SW480 (cell line): ENCODE measurements at regions not wholly inside any gene's neighbourhood (a gene's known extent, or its start where the extent isn't known, plus 50 kb on each side); places are given as distances from the start of the nearest gene placed in this dataset.
"Not testable (repeated sequence)": the region's sequence is repeated elsewhere in the genome, so short reads cannot be mapped to it uniquely, and the experiment has no call there.

Experiments
- DNase-seq: peaks from one replicate; pipeline ENCODE4 v3.0.0-alpha.2; 2016; ENCODE audit warnings: low spot score

DNA sequence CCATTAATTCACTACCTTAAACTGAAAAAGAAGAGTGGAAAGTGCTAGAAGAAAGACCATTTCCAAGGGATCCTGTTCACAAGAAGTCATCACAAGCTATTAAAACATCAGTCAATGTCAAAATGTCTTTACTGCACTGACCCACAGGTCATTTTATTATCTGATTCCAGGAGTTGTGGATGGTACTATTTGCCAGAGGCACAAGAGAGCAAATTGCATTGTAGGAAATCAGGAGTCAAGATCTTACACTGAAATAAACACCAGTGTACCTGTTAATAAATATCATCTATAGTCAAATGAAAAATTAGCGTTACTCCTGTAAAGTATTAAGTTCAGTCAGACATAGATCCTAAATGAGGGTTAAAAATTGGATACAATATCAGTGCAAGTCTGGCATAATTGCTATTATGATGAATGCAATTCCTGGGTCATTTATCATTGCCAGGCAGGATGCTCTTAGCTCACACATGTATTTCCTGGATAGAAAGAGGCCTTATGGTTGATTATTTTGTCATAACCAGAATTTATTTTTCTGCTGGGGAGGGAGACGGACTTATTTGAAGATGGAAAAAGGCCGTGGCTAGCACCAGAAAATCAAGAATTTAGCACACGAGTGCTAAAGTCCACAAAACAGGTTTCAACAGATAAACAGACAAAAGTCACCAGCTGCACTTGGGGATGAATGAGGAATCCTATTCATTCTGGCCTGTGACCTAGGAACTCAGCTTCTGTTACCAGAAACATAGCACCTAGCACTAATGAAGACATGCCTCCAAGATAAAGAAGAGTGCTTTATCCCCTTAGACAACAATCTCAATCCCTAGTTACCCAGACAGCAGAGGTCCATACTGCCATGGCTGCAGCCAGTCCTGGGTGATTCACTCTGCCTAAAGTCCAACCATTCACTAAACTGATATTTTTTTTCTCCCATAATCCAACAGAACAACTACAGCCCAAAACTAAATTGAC, 683.1 kb upstream of the POM121L12 start:
- DNase-seq = no peak

DNA sequence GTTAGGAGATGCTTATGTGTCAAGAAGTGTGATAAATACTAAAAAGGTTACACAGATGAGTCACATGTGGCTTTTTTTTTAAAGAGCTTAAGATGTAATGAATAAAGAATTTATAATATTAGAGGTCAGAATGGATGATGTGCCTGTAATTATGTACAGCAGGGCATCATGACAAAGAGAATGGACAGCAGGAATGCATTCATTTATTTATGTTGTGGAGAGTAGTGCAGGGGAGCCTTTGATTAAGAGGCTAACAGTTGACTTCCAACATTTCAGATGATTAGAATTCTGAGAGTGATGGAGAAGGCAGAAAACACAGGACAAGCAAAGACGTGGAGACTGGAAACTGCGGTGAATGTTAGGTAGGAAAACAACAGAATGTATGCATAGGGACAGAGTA, 691.4 kb upstream of the POM121L12 start:
- DNase-seq = no peak

DNA sequence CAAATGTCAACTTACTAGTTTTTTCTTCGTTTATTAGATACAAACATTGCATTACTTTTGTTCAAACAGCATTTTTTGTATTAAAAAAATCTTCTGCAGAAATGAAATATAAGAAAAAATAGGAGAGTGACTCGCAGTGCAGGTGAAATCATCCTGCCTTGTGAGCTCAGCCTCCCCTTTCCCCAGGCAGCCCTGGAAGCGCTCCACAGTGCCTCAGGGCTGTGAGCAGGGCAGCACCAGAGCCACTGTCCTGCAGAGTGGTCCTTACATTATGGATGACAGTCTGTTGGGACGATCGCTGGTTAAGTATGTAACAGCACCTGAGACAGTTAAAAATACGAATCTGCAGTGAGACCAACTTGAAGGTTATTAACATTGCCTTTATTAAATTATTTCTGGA, 695.4 kb upstream of the POM121L12 start:
- DNase-seq = no peak

DNA sequence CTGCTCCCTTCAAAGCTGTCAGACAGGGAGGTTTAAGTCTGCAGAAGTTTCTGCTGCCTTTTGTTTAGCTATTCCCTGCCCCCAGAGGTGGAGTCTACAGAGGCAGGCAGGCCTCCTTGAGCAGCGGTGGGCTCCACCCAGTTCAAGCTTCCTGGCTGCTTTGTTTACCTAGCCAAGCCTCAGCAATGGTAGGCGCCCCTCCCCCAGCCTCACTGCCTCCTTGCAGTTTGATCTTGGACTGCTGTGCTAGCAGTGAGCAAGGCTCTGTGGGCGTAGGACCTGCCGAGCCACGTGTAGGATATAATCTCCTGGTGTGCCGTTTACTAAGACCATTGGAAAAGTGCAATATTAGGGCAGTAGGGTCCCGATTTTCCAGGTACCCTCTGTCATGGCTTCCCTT, 707.1 kb upstream of the POM121L12 start:
- DNase-seq = not testable (repeated sequence)

DNA sequence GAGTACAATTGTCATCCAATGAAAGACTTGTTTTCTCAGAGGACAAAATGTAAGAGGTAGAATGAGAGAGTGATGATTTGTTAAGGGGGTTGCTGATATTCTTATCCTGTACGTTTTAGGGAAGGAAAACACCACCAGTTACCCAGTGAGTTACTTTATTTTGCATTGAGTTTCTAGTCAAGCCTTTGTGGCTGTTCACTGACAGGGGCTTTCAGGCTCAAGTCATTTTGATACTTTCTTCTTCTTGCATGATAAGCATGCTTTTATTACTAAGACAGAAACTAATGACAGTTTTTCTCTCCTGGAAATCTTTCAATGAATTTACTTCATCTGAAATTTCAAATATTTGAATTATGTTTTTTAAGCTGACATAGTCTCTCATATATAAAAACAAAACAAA, 710.2 kb upstream of the POM121L12 start:
- DNase-seq = no peak

DNA sequence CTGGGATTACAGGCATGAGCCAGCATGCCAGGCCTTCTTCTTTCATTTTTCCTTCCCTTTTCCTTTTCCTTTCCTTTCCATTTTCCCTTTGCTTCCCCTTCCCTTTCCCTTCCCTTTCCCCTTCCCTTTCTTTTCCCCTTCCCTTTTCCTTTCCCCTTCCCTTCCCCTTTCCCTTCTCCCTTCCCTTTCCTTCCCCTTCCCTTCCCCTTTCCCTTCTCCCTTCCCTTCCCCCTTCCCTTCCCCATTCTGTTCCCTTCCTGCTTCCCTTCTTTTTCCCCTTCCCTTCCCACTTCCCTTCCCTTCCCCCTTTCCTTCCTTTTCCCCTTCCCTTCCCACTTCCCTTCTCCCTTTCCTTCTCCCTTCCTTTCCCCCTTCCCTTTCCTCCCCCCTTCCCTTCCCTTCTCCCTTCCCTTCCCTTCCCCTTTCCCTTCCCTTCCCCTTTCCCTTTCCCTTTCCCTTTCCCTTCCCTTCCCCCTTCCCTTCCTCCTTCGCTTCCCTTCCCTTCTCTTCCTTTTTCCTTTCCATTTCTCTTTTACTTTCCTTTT, 712.2 kb upstream of the POM121L12 start:
- no peak for DNase-seq

DNA sequence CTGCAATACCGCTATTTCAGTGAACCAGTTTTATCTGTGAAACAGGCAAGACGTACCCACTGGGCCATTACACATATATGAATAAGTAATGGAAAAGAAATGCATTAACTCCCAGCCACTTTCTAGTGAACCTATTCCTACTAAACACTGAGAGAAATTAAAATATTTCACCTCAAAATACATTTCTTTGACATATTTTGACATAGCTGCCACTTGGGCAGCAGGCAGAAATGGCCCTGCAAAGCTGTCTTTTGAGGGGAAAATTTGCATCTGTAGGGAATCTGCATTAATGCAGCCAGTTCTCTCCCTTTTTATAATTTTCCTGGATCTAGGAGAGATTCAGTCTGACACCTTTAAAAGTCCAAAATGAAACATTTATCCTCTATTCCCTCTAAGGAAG, 714.8 kb upstream of the POM121L12 start:
- DNase-seq = no peak

DNA sequence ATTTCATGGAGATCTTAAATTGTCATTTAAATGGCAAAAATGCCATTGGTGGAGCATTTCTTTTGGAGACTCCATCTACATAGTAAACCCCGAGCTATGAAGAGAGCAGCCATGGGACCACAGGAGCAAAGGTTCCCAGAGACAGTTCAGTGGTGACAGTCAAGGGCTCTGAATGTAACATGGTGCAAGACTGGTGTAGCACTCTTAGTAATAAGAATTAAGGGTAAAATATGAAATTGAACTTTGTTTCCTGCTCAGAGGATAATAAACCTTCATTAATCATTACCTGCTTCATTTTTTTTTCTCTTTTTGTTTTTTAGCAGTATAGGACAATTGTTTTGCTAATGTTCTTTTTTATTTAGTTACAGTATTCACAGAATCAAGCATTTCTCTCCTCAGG, 717.5 kb upstream of the POM121L12 start:
- DNase-seq = no peak

DNA sequence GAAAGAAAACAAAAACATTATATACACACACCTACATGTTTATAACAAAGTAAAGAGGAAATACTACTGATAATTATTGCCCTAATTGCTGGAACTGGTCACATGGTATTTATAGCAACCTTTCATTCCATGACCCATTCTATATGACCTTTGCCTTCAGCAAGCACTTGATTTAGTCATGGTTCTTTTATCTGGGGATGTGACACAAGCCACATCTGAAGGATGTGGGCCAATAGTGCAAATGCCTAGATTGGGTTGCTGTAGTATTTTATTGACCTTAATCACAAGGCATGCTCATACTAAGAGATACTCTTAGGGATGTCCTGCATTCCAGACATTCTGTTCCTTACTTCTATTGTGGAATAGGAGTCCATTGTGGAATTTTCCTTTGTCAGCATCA, 723.5 kb upstream of the POM121L12 start:
- DNase-seq = peak; percentile 95

DNA sequence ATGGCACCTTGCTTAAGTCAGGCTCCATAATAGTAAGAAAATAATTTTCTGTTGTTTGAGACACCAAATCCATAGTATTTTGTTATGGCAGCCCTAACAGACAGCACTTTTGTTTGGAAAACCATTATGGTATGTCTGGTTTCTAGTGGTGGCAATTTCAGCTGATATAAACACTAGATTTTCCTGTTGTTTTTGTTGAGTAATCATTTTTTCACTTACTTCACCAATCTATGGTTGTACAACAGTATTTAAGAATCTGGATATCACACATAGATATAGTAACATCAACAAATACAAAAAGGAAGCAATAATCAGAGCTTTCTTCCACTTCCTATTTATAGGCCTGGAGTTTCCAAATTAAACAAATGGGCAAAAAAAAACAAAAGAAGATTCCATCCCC, 725.8 kb upstream of the POM121L12 start:
- DNase-seq = no peak

DNA sequence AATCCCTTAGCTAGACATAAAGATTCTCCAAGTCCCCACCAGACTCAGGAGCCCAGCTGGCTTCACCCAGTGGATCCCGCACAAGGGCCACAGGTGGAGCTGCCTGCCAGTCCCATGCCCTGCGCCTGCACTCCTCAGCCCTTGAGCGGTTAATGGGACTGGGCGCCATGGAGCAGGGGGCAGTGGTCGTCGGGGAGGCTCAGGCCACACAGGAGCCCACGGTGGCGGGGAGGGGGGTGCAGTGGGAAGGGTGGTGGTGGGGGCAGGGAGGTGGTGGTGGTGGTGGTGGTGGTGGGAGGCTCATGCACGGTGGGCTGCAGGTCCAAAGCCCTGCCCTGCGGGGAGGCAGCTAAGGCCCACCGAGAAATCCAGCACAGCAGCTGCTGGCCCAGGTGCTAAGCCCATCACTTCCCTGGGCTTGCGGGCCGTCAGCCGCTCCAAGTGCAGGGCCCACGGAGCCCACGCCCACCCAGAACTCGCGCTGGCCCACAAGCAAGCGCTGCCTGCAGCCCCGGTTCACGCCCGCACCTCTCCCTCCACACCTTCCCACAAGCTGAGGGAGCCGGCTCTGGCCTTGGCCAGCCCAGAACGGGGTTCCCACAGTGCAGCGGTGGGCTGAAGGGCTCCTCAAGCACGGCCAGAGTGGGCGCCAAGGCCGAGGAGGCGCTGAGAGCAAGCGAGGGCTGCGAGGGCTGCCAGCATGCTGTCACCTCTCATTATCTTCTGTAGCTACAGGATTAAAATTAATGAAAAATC, 732.5 kb upstream of the POM121L12 start:
- no peak for DNase-seq

DNA sequence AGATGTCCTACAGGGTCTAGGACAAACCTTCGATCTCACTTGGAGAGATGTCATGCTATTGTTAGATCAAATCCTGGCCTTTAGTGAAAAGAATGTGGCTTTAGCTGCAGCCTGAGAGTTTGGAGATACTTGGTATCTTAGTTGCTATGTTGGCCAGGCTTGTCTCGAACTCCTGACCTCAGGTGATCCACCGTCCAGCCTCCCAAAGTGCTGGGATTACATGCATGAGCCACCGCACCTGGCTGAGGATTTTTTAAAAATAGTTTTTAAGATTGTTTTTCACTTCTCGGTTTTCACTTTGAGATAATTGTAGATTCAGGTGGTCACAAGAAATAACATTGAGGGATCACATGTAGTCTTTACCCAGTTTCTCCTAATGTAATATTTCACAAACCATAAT, 738.3 kb upstream of the POM121L12 start:
- no peak for DNase-seq

DNA sequence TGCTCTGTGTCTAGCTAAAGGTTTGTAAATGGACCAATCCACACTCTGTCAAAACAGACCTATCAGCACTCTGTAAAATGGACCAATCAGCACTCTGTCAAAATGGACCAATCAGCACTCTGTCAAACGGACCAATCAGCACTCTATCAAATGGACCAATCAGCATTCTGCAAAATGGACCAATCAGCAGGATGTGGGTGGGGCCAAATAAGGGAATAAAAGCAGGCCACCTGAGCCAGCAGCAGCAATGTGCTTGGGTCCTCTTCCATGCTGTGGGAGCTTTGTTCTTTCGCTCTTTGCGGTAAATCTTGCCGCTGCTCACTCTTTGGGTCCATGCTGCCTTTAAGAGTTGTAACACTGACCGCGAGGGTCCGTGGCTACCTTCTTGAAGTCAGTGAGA, 740.5 kb upstream of the POM121L12 start:
- DNase-seq = no peak

DNA sequence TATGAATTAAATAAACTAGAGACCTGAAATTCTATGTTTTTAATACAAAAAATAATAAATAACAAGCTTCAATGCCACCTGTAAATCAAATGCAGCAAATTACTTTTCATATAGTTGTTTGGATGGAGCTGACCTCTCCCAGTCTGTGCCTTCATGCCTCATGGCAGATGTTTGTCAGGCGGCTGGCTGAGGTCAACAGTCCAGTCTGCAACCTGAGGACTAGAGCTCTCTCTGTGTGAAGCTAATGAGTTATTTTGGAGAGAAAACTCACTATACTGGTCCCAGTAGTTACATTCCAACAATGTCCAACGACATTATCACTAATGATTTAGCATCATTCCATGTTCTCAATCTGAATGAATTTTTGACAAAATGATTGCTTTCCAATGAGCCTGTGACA, 746.2 kb upstream of the POM121L12 start:
- DNase-seq = no peak

DNA sequence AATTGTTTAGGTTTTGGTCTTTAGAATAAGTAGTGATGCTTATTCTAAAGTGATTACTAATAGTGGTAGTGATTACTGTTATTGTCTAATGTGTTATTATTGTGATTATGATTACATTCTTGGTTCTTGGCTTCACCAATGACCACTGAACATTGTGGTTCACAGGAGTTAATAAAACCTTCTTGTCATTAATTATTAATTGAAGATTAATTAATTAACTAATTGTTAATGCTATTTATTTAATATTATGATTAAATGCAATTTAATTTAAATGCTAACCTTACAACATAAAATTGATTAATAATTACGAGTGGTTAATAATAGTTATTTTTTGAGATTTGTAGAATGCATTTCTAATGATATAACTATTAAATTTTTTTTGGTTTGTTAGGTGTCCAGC, 747.7 kb upstream of the POM121L12 start:
- DNase-seq = no peak

DNA sequence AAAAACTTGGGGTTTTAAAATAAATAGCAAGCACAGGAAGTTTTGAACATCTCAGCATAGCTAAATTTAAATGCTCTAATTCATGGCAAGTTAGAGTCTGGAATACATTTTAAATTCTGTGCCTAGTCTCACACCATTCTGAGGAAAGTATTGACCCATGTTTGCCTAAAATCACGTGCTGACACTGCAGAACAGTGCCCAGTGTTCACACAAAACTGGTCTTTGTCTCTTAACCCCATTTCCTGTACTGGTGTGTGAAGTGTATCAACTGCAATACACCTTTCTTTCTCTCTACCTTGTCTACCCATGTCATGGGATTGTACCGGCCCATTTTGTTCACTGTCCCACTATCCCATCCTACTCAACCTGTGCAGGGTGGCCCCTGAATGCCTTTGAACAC, 749.7 kb upstream of the POM121L12 start:
- no peak for DNase-seq

DNA sequence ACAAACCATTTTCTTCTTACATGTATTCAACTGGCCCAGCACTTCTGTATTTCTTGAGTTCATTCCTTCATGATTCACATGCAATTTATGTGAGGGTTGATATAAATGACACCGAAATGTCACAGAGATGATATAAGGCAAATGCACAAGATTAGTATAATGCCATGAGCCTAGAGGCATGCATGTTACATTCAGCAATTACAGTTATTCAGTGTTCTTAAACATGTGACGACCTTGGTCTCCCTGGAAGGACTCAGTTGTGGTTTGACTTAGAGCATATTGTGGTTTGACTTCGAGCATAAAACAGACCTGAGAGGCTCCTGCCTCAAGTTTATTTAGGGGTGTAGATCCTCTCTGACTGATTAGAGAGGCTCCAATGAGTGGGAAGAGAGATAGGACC, 752.1 kb upstream of the POM121L12 start:
- no peak for DNase-seq

DNA sequence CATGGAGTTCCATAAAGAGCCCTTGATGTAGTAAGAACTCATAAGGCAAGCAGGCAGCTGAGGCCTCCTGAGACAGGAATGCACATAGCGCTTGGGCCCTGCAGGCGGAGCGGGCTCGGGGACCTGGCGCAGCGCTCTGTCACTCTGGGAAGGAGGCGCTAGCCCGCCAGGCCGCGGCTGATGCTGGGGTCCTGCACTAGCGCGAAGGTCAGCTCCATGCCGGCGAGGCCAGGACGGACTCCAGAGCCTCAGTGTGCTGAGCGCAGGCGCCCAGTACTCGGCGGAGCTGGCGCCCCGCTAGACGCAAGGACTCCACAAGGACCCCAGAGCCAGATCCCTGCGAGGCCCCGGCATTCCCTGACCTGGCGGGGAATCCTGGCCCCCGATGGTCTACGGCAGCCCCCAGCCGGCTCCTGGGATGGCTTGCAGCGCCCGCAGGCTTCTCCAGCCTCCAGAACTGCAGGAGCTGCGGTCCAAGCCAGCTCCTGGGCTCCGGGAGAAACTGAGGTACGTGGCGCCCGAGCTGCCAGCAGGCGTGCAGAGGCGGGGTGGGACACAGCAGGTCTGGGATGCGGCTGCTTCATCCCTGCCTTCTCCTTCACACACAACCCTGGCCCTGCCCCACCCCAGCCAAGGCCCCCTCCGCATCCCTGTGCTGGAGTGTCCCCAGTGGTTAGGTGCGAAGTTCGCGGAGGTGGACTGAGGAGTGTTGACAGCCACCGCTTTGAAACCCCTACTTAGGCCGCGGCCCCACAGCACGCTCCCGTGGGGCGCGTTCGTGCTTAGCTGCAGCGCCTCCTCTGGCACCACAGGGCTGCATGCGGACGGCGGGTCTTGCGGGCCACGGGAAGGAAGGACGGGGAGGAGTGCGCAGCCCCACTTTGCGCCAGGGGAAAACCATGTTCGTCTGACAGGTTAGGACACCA, 761.5 kb upstream of the POM121L12 start:
- DNase-seq = no peak

DNA sequence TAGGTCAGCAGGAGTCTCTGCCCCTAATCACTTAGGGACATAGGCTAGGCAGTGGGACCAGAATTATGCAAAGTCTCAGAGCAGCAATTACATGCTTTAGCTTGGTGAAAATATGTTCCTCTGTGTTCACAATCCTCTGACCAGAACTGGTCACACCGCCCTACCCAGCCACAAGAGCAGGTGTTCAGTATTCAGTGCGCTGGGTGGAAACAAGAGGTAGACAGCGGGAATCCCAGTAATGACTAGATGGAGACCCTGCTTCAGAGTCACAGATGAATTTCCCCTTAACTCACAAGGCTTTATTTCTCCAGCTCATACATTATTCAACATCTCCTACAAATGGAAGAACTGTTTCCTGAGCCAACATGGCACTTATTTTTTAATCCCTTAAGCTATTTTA, 763.7 kb upstream of the POM121L12 start:
- DNase-seq = no peak

DNA sequence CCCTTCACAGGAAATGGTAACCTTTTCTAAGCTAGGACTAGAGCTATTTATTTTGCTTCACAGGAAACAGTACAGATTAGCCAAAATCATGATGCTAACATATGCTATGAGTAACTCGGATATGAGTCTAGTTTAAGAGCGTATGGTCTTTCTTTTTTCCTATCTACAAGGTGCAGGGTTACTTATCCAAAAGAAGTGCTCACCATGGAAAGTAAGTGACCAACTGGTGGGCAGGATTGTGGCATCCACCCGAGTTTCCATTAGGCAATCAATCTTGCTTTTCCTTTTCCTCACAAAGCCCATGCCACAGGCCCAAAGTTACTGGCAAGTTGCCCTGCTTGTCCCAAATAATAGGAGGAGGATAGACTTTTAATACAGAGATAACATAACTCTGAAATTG, 765.1 kb upstream of the POM121L12 start:
- no peak for DNase-seq

DNA sequence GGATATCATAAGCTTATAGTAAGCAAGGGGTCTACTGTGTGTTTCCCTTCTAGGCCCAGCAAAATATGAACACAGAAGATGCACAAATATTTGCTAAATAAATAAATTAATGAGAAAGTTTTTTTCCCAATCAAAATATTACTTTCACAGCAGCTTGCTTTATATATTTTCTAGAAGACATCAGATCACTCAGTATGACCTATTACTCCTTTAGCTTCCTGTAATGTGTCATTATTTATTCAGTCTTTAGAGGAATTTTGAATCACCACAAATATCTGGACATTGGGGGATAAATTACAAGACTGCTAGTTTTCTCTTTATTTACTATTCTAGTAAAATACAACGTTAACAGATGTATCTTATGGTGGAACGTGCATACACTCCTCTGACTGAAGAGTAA, 765.8 kb upstream of the POM121L12 start:
- no peak for DNase-seq

DNA sequence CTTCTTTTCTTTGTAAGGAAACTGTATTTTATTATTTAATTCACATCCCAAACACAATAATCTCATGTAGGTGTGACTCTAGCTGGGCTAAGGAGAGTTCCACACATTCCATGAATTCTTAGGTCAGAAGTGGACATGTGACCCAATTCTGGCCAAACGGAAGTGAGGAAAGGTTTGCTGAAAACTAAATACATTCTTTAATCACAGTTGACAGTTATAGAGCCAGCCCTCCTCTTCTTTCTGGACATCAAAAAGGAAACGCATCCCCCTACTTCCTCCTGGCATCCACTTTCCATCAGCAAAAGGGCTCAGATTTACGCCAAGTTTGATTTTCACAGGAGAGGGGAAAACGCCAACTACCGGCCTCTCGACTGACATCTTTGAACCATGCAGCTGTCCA, 774.4 kb upstream of the POM121L12 start:
- no peak for DNase-seq
